HL-60 (cell line): ENCODE measurements at regions not wholly inside any gene's neighbourhood (a gene's known extent, or its start where the extent isn't known, plus 50 kb on each side); places are given as distances from the start of the nearest gene placed in this dataset.

Experiments used
- DNase-seq, 2 experiments: peaks; one replicate each; pipeline ENCODE4 v3.0.0-alpha.2; 2010 to 2020; ENCODE audit warnings: low read depth in 1 of 2, low spot score in 1 of 2
- H3K27ac ChIP-seq: fragments of 250-450 bp; sonication (Bioruptor Pico); replicated peaks from 2 replicates; pipeline ENCODE4 v1.5.1; 2020; ENCODE audit warnings: mild to moderate bottlenecking, moderate library complexity
- H3K27me3 ChIP-seq: fragments of 250-450 bp; sonication (Bioruptor Pico); 2 replicates; pipeline ENCODE4 v1.5.1; 2021; ENCODE audit warnings: mild to moderate bottlenecking, moderate library complexity; ENCODE audit not compliant: insufficient read depth, poor library complexity, severe bottlenecking
- H3K4me3 ChIP-seq: replicated peaks from 2 replicates; pipeline ENCODE4 v1.5.1; 2011; ENCODE audit warnings: mild to moderate bottlenecking, control low read depth, low read length; ENCODE audit not compliant: insufficient read depth
- CTCF ChIP-seq: IDR thresholded peaks from one replicate; pipeline ENCODE4 v1.5.1; 2011; ENCODE audit warnings: low read length, control low read depth, inconsistent platforms; ENCODE audit not compliant: insufficient read depth
- GABPA ChIP-seq: IDR thresholded peaks from 2 replicates; pipeline ENCODE4 v1.6.1; 2012; ENCODE audit warnings: low read depth
- POLR2AphosphoS5 ChIP-seq: IDR thresholded peaks from 2 replicates; pipeline ENCODE4 v1.6.1; 2012; ENCODE audit warnings: low read depth
- REST ChIP-seq: IDR thresholded peaks from 2 replicates; pipeline ENCODE4 v1.6.1; 2012; ENCODE audit warnings: low read depth; ENCODE audit not compliant: insufficient replicate concordance
- SPI1 ChIP-seq: IDR thresholded peaks from 2 replicates; pipeline ENCODE4 v1.6.1; 2012; ENCODE audit warnings: low read depth, mild to moderate bottlenecking, borderline replicate concordance

- Histone ChIP-seq H3K4me3 (no peak overlapping the region), H3K27ac (no peak overlapping the region), H3K27me3 (peaks cover 6% of the 10 kb centered on the region)
- no peak for TF ChIP-seq GABPA
- no peak for TF ChIP-seq POLR2AphosphoS5
- no peak for TF ChIP-seq REST
- no peak for TF ChIP-seq CTCF
- no peak for DNase-seq
These were observed 72.1 kb upstream of the ZBTB40 start for GRCh38 chr1:22379566-22379965.

- peaks cover 6% of the 10 kb centered on the region for H3K27me3 ChIP-seq
These were observed 71.4 kb upstream of the ZBTB40 start for GRCh38 chr1:22380024-22380785.

More at GRCh38 chr1:22380024-22380785, 71.4 kb upstream of the ZBTB40 start:
- Histone ChIP-seq H3K27ac (no peak overlapping the region), H3K4me3 (no peak overlapping the region)
- no peak for DNase-seq
- TF ChIP-seq GABPA: no peak
- no peak for TF ChIP-seq CTCF
- no peak for TF ChIP-seq POLR2AphosphoS5
- no peak for TF ChIP-seq SPI1
- TF ChIP-seq REST: no peak
